ENCODE measurements at regions not wholly inside any gene's neighbourhood (a gene's known extent, or its start where the extent isn't known, plus 50 kb on each side); places are given as distances from the start of the nearest gene placed in this dataset.
A peak's percentile ranks its signal among the peaks of the same experiment; 100 is the strongest.
"Not testable (repeated sequence)": the region's sequence is repeated elsewhere in the genome, so short reads cannot be mapped to it uniquely, and the experiment has no call there.

- H3K4me3 Mint-ChIP-seq: no peak overlapping the region
- H3K36me3 Mint-ChIP-seq: peaks cover 8% of the 10 kb centered on the region
- no peak overlapping the region for H3K27ac Mint-ChIP-seq
- no peaks in the 10 kb centered on the region for H3K27me3 Mint-ChIP-seq
- H3K4me1 Mint-ChIP-seq (ENCODE audit: low read depth): no peaks in the 10 kb centered on the region
- peaks cover 3% of the 10 kb centered on the region for H3K9me3 Mint-ChIP-seq (ENCODE audit: low read depth)
These were observed 404.4 kb upstream of the KCNMB2 start for GRCh38 chr3:178131801-178132200.

GRCh38 chr3:178137206-178137605, 399.0 kb upstream of the KCNMB2 start:
- Mint-ChIP-seq H3K27ac (no peak overlapping the region), H3K4me3 (no peak overlapping the region), H3K4me1 (ENCODE audit: low read depth) (no peaks in the 10 kb centered on the region), H3K27me3 (no peaks in the 10 kb centered on the region), H3K9me3 (ENCODE audit: low read depth) (no peaks in the 10 kb centered on the region), H3K36me3 (peaks cover 3% of the 10 kb centered on the region)

- Mint-ChIP-seq H3K9me3 (ENCODE audit: low read depth) (no peaks in the 10 kb centered on the region), H3K27me3 (no peaks in the 10 kb centered on the region), H3K4me1 (ENCODE audit: low read depth) (no peaks in the 10 kb centered on the region), H3K27ac (no peak overlapping the region), H3K36me3 (peaks cover 3% of the 10 kb centered on the region), H3K4me3 (no peak overlapping the region)
These were observed 398.4 kb upstream of the KCNMB2 start for GRCh38 chr3:178137831-178138230.

- H3K4me1 Mint-ChIP-seq (ENCODE audit: low read depth): no peaks in the 10 kb centered on the region
- H3K27me3 Mint-ChIP-seq: no peaks in the 10 kb centered on the region
- peaks cover 3% of the 10 kb centered on the region for H3K36me3 Mint-ChIP-seq
- H3K27ac Mint-ChIP-seq: no peak overlapping the region
- H3K4me3 Mint-ChIP-seq: no peak overlapping the region
- H3K9me3 Mint-ChIP-seq (ENCODE audit: low read depth): no peaks in the 10 kb centered on the region
These were observed 397.1 kb upstream of the KCNMB2 start for GRCh38 chr3:178139116-178139515.

- H3K4me1 Mint-ChIP-seq (ENCODE audit: low read depth): no peaks in the 10 kb centered on the region
- H3K4me3 Mint-ChIP-seq: no peak overlapping the region
- no peak overlapping the region for H3K27ac Mint-ChIP-seq
- H3K27me3 Mint-ChIP-seq: no peaks in the 10 kb centered on the region
- H3K9me3 Mint-ChIP-seq (ENCODE audit: low read depth): no peaks in the 10 kb centered on the region
- no peaks in the 10 kb centered on the region for H3K36me3 Mint-ChIP-seq
These were observed 395.5 kb upstream of the KCNMB2 start for GRCh38 chr3:178140531-178141304.

GRCh38 chr3:178141305-178141684, 394.9 kb upstream of the KCNMB2 start:
- not testable (repeated sequence) for H3K9me3 Mint-ChIP-seq (ENCODE audit: low read depth); H3K27ac Mint-ChIP-seq; H3K4me3 Mint-ChIP-seq; H3K4me1 Mint-ChIP-seq (ENCODE audit: low read depth); H3K36me3 Mint-ChIP-seq; H3K27me3 Mint-ChIP-seq

- H3K4me3 Mint-ChIP-seq: no peak overlapping the region
- no peak overlapping the region for H3K27ac Mint-ChIP-seq
- peaks cover 1% of the 10 kb centered on the region for H3K4me1 Mint-ChIP-seq (ENCODE audit: low read depth)
These were observed 389.8 kb upstream of the KCNMB2 start for GRCh38 chr3:178146406-178146831.

GRCh38 chr3:178147001-178147400, 389.2 kb upstream of the KCNMB2 start:
- H3K9me3 Mint-ChIP-seq (ENCODE audit: low read depth): no peaks in the 10 kb centered on the region
- H3K27me3 Mint-ChIP-seq: no peaks in the 10 kb centered on the region
- H3K36me3 Mint-ChIP-seq: no peaks in the 10 kb centered on the region
- no peak overlapping the region for H3K27ac Mint-ChIP-seq
- H3K4me1 Mint-ChIP-seq (ENCODE audit: low read depth): peaks cover 3% of the 10 kb centered on the region
- H3K4me3 Mint-ChIP-seq: no peak overlapping the region

More at GRCh38 chr3:178146406-178146831, 389.8 kb upstream of the KCNMB2 start:
- no peaks in the 10 kb centered on the region for H3K27me3 Mint-ChIP-seq
- no peaks in the 10 kb centered on the region for H3K36me3 Mint-ChIP-seq
- no peaks in the 10 kb centered on the region for H3K9me3 Mint-ChIP-seq (ENCODE audit: low read depth)

GRCh38 chr3:178152031-178152806, 384.0 kb upstream of the KCNMB2 start:
- Mint-ChIP-seq H3K27ac (no peak overlapping the region), H3K4me1 (ENCODE audit: low read depth) (peaks cover 5% of the 10 kb centered on the region), H3K27me3 (no peaks in the 10 kb centered on the region), H3K9me3 (ENCODE audit: low read depth) (no peaks in the 10 kb centered on the region), H3K4me3 (no peak overlapping the region), H3K36me3 (no peaks in the 10 kb centered on the region)

- Mint-ChIP-seq H3K4me1 (ENCODE audit: low read depth) (peaks cover 5% of the 10 kb centered on the region), H3K27me3 (no peaks in the 10 kb centered on the region), H3K36me3 (no peaks in the 10 kb centered on the region), H3K9me3 (ENCODE audit: low read depth) (no peaks in the 10 kb centered on the region), H3K4me3 (no peak overlapping the region), H3K27ac (no peak overlapping the region)
These were observed 383.2 kb upstream of the KCNMB2 start for GRCh38 chr3:178152988-178153387.

- Mint-ChIP-seq H3K27ac (no peak overlapping the region), H3K36me3 (no peaks in the 10 kb centered on the region), H3K4me1 (ENCODE audit: low read depth) (peaks cover 5% of the 10 kb centered on the region), H3K27me3 (peaks cover 2% of the 10 kb centered on the region), H3K4me3 (no peak overlapping the region), H3K9me3 (ENCODE audit: low read depth) (no peaks in the 10 kb centered on the region)
These were observed 380.7 kb upstream of the KCNMB2 start for GRCh38 chr3:178155521-178155920.

- no peaks in the 10 kb centered on the region for H3K36me3 Mint-ChIP-seq
- H3K4me3 Mint-ChIP-seq: no peak overlapping the region
- no peaks in the 10 kb centered on the region for H3K9me3 Mint-ChIP-seq (ENCODE audit: low read depth)
- H3K4me1 Mint-ChIP-seq (ENCODE audit: low read depth): peaks cover 5% of the 10 kb centered on the region
- H3K27ac Mint-ChIP-seq: no peak overlapping the region
- H3K27me3 Mint-ChIP-seq: peaks cover 2% of the 10 kb centered on the region
These were observed 379.9 kb upstream of the KCNMB2 start for GRCh38 chr3:178156301-178156700.

- no peaks in the 10 kb centered on the region for H3K9me3 Mint-ChIP-seq (ENCODE audit: low read depth)
- H3K36me3 Mint-ChIP-seq: no peaks in the 10 kb centered on the region
- no peaks in the 10 kb centered on the region for H3K4me1 Mint-ChIP-seq (ENCODE audit: low read depth)
- peaks cover 2% of the 10 kb centered on the region for H3K27me3 Mint-ChIP-seq
- no peak overlapping the region for H3K4me3 Mint-ChIP-seq
- no peak overlapping the region for H3K27ac Mint-ChIP-seq
These were observed 376.5 kb upstream of the KCNMB2 start for GRCh38 chr3:178159691-178160220.

- H3K36me3 Mint-ChIP-seq: no peaks in the 10 kb centered on the region
- H3K4me3 Mint-ChIP-seq: no peak overlapping the region
- no peaks in the 10 kb centered on the region for H3K4me1 Mint-ChIP-seq (ENCODE audit: low read depth)
- H3K9me3 Mint-ChIP-seq (ENCODE audit: low read depth): no peaks in the 10 kb centered on the region
- H3K27ac Mint-ChIP-seq: no peak overlapping the region
- no peaks in the 10 kb centered on the region for H3K27me3 Mint-ChIP-seq
These were observed 366.8 kb upstream of the KCNMB2 start for GRCh38 chr3:178169421-178169820.

- Mint-ChIP-seq H3K4me1 (ENCODE audit: low read depth) (no peaks in the 10 kb centered on the region), H3K36me3 (no peaks in the 10 kb centered on the region), H3K4me3 (no peak overlapping the region), H3K9me3 (ENCODE audit: low read depth) (no peaks in the 10 kb centered on the region), H3K27me3 (no peaks in the 10 kb centered on the region), H3K27ac (peak overlapping the region; percentile 35)
These were observed 365.3 kb upstream of the KCNMB2 start for GRCh38 chr3:178170698-178171535.

Measured in activated naive CD8-positive, alpha-beta T cell (primary cell).